C4-2B (cell line): ENCODE measurements at regions not wholly inside any gene's neighbourhood (a gene's known extent, or its start where the extent isn't known, plus 50 kb on each side); places are given as distances from the start of the nearest gene placed in this dataset.

Experiments
- CTCF ChIP-seq: fragments of 450-650 bp; conservative IDR thresholded peaks from 2 replicates; pipeline ENCODE4 v1.5.1; 2017; ENCODE audit warnings: mild to moderate bottlenecking
- ZFX ChIP-seq: fragments of 450-650 bp; IDR thresholded peaks from 2 replicates; pipeline ENCODE4 v1.6.1; 2017

GRCh38 chr13:68676513-68677115, 1431.0 kb upstream of the ATXN8OS start:
- TF ChIP-seq CTCF (no peak), ZFX (no peak)
